GM23248 (cell line): ENCODE measurements at regions not wholly inside any gene's neighbourhood (a gene's known extent, or its start where the extent isn't known, plus 50 kb on each side); places are given as distances from the start of the nearest gene placed in this dataset.

ENCODE experiments used
- EZH2 ChIP-seq: fragments of 200-600 bp; sonication (generic); IDR thresholded peaks from 2 replicates; pipeline ENCODE4 v1.6.1; 2018; ENCODE audit warnings: antibody characterized with exemption, mild to moderate bottlenecking; ENCODE audit not compliant: insufficient read depth, poor library complexity, severe bottlenecking
- EZH2phosphoT487 ChIP-seq: fragments of 200-600 bp; sonication (generic); IDR thresholded peaks from 2 replicates; pipeline ENCODE4 v1.6.1; 2018; ENCODE audit warnings: antibody characterized with exemption, moderate library complexity, mild to moderate bottlenecking, low read depth; ENCODE audit not compliant: insufficient read depth

DNA sequence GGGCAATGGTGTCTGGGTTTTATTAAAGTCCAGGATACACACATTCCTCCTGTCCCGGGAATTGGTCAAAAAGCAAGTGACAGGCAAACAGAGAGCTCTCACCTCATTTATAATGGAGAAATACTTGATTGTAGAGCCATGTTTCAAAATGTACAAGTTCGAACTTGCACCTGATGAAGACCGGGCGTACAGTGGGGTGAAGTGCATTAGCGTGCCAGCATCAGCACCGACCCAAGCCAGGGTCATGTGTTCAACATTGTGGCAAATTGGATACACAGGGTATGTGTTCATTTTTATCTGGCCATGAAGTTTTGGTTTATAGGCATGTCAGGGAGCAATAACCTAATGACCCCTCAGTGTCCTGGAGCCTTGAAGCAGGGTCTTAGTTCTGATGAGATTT lies 472.5 kb downstream of the IRX1 start:
- no peak for TF ChIP-seq EZH2
- TF ChIP-seq EZH2phosphoT487 = no peak
